GM06990 (cell line): ENCODE measurements at regions not wholly inside any gene's neighbourhood (a gene's known extent, or its start where the extent isn't known, plus 50 kb on each side); places are given as distances from the start of the nearest gene placed in this dataset.

Experiments
- DNase-seq: peaks from one replicate; pipeline ENCODE4 v3.0.0-alpha.2; 2011; ENCODE audit not compliant: insufficient read length; ENCODE audit errors: extremely low read depth
- H3K27me3 ChIP-seq: replicated peaks from 2 replicates; pipeline ENCODE4 v1.6.0; 2011; ENCODE audit warnings: low read length; ENCODE audit not compliant: control insufficient read depth, insufficient read depth
- H3K36me3 ChIP-seq: 2 replicates; pipeline ENCODE4 v1.5.1; 2011; ENCODE audit warnings: low read length; ENCODE audit not compliant: control insufficient read depth, insufficient read depth
- H3K4me3 ChIP-seq: replicated peaks from 2 replicates; pipeline ENCODE4 v1.5.1; 2011; ENCODE audit warnings: low read depth, mild to moderate bottlenecking, control low read depth, low read length
- TF ChIP-seq, protein P1 (sequence below): IDR thresholded peaks from 2 replicates; pipeline ENCODE4 v1.5.1; 2011; ENCODE audit warnings: low read length, control low read depth, mild to moderate bottlenecking, inconsistent platforms; ENCODE audit not compliant: insufficient read depth, poor library complexity, severe bottlenecking

DNA sequence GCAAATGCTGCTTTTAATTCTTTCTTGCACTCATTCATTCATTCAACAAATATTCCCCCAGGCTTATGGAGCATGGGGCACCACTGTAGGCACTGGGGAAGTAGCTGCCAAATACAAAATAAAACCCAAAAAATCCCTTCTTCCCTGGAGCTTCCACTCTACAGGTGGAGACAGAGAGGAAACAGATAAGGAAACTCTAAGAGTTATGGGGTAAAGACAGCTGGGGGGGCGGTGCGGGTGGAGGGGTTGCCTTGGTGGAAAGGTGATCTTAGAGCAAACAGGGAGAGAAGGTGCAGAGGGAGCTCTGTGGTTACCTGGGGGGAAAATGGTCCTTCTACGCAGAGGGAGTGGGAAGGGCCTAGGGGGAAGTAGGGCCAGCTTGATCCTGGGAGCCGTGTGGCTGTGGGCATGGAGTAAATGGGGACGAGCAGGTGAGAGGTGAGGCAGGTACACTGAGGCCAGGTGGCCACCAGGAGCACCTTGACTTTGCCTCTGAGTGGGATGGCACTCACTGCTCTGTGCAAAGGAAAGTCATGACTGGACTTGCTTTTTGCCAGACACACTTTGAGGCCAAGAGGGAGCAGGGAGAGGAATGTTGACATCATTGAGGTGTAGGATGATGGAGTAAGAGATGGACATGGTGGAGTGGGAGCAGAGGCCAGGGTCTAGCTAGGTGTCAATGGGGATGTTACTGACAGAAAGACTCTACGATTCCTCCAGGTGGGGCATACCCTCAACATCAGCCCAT is 152.0 kb downstream of the ETS2 start:
- H3K36me3 ChIP-seq, result no peaks in the 10 kb centered on the region
- H3K4me3 ChIP-seq, result no peak overlapping the region
- no peak for DNase-seq
- H3K27me3 ChIP-seq, result no peaks in the 10 kb centered on the region
- TF ChIP-seq, protein P1, sequence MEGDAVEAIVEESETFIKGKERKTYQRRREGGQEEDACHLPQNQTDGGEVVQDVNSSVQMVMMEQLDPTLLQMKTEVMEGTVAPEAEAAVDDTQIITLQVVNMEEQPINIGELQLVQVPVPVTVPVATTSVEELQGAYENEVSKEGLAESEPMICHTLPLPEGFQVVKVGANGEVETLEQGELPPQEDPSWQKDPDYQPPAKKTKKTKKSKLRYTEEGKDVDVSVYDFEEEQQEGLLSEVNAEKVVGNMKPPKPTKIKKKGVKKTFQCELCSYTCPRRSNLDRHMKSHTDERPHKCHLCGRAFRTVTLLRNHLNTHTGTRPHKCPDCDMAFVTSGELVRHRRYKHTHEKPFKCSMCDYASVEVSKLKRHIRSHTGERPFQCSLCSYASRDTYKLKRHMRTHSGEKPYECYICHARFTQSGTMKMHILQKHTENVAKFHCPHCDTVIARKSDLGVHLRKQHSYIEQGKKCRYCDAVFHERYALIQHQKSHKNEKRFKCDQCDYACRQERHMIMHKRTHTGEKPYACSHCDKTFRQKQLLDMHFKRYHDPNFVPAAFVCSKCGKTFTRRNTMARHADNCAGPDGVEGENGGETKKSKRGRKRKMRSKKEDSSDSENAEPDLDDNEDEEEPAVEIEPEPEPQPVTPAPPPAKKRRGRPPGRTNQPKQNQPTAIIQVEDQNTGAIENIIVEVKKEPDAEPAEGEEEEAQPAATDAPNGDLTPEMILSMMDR, result no peak

DNA sequence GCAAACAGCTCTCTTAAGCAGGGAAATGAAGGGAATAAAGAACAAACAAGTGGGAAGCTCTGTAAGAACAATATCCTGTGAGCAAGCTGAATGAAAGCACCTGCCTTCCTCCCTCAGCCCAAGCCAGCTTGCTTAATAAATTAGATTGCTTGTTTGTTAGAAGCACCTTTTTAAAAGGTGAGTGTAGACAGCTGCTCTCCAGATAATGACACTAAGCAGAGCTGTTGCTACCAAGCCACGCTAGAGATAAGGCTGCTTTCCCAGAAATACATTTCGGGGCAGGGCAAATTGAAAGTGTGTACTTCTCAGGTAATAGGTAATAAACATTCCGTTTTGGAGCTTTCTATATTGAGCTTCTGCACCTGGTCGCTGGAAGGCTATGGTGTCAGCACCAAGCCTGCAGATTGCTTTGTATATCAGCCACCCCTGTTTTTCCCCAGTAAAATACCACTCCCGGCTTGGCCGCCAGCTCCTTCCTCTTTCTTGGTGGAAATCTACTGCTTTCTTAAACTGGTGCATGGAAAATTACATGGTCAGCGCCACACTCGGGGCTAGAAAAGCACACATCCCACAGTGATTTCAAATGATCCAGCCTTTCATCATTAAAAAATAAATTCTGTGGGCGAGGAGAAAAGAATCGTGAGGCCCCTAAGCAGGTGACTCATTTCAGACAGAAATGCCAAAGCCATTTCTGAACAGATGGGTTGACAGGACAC is 151.3 kb downstream of the ETS2 start:
- Histone ChIP-seq H3K36me3 (no peaks in the 10 kb centered on the region), H3K4me3 (no peak overlapping the region), H3K27me3 (no peaks in the 10 kb centered on the region)
- DNase-seq, result no peak
- TF ChIP-seq, protein P1, result no peak

DNA sequence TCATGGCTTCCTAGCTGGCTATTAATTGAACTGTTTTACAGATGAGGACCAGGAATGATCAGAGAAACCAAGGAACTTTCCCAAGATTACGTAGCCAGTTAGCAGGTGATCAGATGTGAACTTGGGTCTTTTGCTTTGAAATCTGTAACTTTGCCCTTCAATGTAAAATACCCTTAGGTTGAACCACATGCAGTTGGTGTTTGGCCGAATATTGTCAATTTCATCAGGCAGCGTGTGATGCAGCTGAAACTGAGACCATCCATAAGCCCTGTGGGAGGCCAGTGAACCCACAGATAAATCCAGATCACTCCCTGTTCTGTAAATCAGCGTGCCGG is 150.8 kb downstream of the ETS2 start:
- H3K36me3 ChIP-seq, result no peaks in the 10 kb centered on the region
- TF ChIP-seq, protein P1, result no peak
- no peak for DNase-seq
- H3K27me3 ChIP-seq, result no peaks in the 10 kb centered on the region
- H3K4me3 ChIP-seq, result no peak overlapping the region

DNA sequence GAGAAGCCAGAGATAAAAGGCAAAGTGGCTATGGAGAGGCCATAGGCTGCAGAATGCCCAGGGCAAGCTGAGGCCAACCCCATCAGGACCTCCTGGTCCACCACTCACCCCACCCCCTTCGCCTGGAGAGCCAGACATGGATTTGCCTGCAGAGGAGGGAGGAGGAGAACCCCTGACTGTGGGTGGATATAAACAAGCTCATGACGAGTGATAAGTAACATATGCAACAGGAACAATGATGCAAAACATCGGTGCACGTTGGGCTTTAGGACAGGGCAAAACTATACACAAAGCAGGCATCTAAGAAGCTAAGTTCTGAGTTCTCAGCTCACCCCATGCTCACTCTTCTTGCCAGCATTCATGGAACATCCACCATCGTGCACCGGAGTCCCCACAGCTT is 150.3 kb downstream of the ETS2 start:
- no peak for DNase-seq
- Histone ChIP-seq H3K27me3 (no peaks in the 10 kb centered on the region), H3K4me3 (no peak overlapping the region), H3K36me3 (no peaks in the 10 kb centered on the region)
- TF ChIP-seq, protein P1, result no peak

DNA sequence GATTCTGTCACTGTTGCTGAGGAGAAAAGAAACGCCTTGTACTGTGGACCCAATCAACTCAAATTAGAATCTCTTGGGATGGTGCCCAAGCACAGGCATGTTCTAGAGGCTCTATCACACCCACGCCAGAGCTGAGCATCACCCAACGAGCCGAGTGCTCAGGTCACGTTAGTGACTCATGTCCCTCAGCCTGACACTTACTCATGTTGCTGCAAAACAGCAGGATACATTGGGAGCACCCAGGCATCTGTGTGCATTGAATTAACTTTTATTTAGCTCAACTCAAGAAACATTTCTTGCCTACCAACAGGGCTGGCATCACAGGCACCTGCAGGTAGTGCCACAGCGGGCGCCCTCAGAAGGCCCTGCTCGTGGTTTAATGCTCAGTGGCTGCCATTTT is 149.8 kb downstream of the ETS2 start:
- Histone ChIP-seq H3K4me3 (no peak overlapping the region), H3K36me3 (no peaks in the 10 kb centered on the region), H3K27me3 (no peaks in the 10 kb centered on the region)
- DNase-seq, result no peak
- TF ChIP-seq, protein P1, result no peak
